Endothelial cell (in vitro differentiated cells): ENCODE measurements at regions not wholly inside any gene's neighbourhood (a gene's known extent, or its start where the extent isn't known, plus 50 kb on each side); places are given as distances from the start of the nearest gene placed in this dataset.

Experiments
- DNase-seq: peaks from one replicate; pipeline ENCODE4 v3.0.0; 2021; ENCODE audit warnings: low spot score
- H3K27ac Mint-ChIP-seq: one replicate; pipeline ENCODE4 v1.8.0; 2021; ENCODE audit warnings: mixed read lengths, inconsistent platforms; ENCODE audit not compliant: unreplicated experiment
- H3K27me3 Mint-ChIP-seq: one replicate; pipeline ENCODE4 v1.8.0; 2021; ENCODE audit warnings: mild to moderate bottlenecking, moderate library complexity, mixed read lengths, inconsistent platforms; ENCODE audit not compliant: unreplicated experiment
- H3K36me3 Mint-ChIP-seq: one replicate; pipeline ENCODE4 v1.8.0; 2021; ENCODE audit warnings: mild to moderate bottlenecking, low read depth, mixed read lengths, inconsistent platforms; ENCODE audit not compliant: unreplicated experiment
- H3K4me1 Mint-ChIP-seq: one replicate; pipeline ENCODE4 v1.8.0; 2021; ENCODE audit warnings: mild to moderate bottlenecking, mixed read lengths, inconsistent platforms; ENCODE audit not compliant: unreplicated experiment
- H3K4me3 Mint-ChIP-seq: one replicate; pipeline ENCODE4 v1.8.0; 2021; ENCODE audit warnings: mild to moderate bottlenecking, mixed read lengths, inconsistent platforms; ENCODE audit not compliant: unreplicated experiment
- H3K9me3 Mint-ChIP-seq: one replicate; pipeline ENCODE4 v1.8.0; 2021; ENCODE audit warnings: mixed read lengths, inconsistent platforms; ENCODE audit not compliant: unreplicated experiment
- CTCF ChIP-seq: fragments of 200-600 bp; sonication (generic); IDR thresholded peaks from one replicate; pipeline ENCODE4 v1.5.0; 2021; ENCODE audit warnings: antibody characterized with exemption; ENCODE audit not compliant: unreplicated experiment

- Mint-ChIP-seq H3K27ac (no peak overlapping the region), H3K4me1 (peaks cover 4% of the 10 kb centered on the region), H3K36me3 (no peaks in the 10 kb centered on the region), H3K9me3 (no peaks in the 10 kb centered on the region), H3K27me3 (no peaks in the 10 kb centered on the region), H3K4me3 (no peak overlapping the region)
- no peak for TF ChIP-seq CTCF
- no peak for DNase-seq
Observed at GRCh38 chr13:80858131-80858530, 517.2 kb upstream of the SPRY2 start.

GRCh38 chr13:80857321-80857720 is 516.4 kb upstream of the SPRY2 start:
- Mint-ChIP-seq H3K27ac (no peak overlapping the region), H3K4me1 (peaks cover under 1% of the 10 kb centered on the region), H3K9me3 (no peaks in the 10 kb centered on the region), H3K27me3 (no peaks in the 10 kb centered on the region), H3K4me3 (no peak overlapping the region), H3K36me3 (no peaks in the 10 kb centered on the region)
- no peak for DNase-seq
- TF ChIP-seq CTCF: no peak

GRCh38 chr13:80850771-80851170 is 509.8 kb upstream of the SPRY2 start:
- no peaks in the 10 kb centered on the region for H3K36me3 Mint-ChIP-seq
- H3K9me3 Mint-ChIP-seq: no peaks in the 10 kb centered on the region

GRCh38 chr13:80844164-80844563 is 503.2 kb upstream of the SPRY2 start:
- Mint-ChIP-seq H3K4me1 (no peaks in the 10 kb centered on the region), H3K9me3 (no peaks in the 10 kb centered on the region), H3K36me3 (no peaks in the 10 kb centered on the region), H3K4me3 (no peak overlapping the region), H3K27me3 (no peaks in the 10 kb centered on the region), H3K27ac (no peak overlapping the region)
- TF ChIP-seq CTCF: no peak
- no peak for DNase-seq

More at GRCh38 chr13:80850771-80851170, 509.8 kb upstream of the SPRY2 start:
- no peak overlapping the region for H3K4me3 Mint-ChIP-seq
- no peak for DNase-seq
- no peaks in the 10 kb centered on the region for H3K27me3 Mint-ChIP-seq
- H3K27ac Mint-ChIP-seq: no peak overlapping the region
- TF ChIP-seq CTCF: no peak
- H3K4me1 Mint-ChIP-seq: no peaks in the 10 kb centered on the region

- H3K9me3 Mint-ChIP-seq: peaks cover 5% of the 10 kb centered on the region
- no peak overlapping the region for H3K27ac Mint-ChIP-seq
- no peaks in the 10 kb centered on the region for H3K4me1 Mint-ChIP-seq
- DNase-seq: no peak
- peaks cover 8% of the 10 kb centered on the region for H3K36me3 Mint-ChIP-seq
- H3K27me3 Mint-ChIP-seq: peaks cover 2% of the 10 kb centered on the region
- no peak overlapping the region for H3K4me3 Mint-ChIP-seq
- no peak for TF ChIP-seq CTCF
Observed at GRCh38 chr13:80841414-80841813, 500.5 kb upstream of the SPRY2 start.
